ENCODE measurements at regions not wholly inside any gene's neighbourhood (a gene's known extent, or its start where the extent isn't known, plus 50 kb on each side); places are given as distances from the start of the nearest gene placed in this dataset.

DNA sequence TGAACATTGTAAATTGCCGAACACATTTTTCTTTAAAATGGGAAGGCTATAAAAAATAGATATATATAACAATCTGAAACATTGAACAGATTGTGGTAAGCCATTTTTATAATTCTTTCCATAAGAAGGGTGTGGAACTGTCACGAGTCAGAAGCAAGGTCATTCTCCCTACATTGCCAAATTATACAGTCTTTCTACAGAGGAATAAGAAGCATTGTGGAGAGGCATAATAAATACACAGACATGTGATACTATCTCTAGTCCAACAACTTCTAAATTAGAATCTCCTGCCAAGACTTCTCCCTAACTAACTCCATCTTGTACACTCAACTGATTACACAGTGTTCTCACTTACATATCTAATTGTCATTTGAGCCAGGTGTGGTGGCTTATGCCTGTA lies 227.9 kb downstream of the CENPF start:
- ATAC-seq (no peak), DNase-seq (no peak)
- peaks cover 8 to 15% (median 13%) of the 10 kb centered on the region in 9 donors for H3K9me3 Mint-ChIP-seq
- peaks cover 0 to 8% (median 3%) of the 10 kb centered on the region in 5 donors for H3K27me3 Mint-ChIP-seq
- no peak overlapping the region for H3K4me3 Mint-ChIP-seq
- H3K4me1 Mint-ChIP-seq = no peaks in the 10 kb centered on the region
- POLR2A ChIA-PET = no interaction called here
- H3K36me3 Mint-ChIP-seq = peaks cover 0 to 11% (median 6%) of the 10 kb centered on the region in 3 donors
- no peak overlapping the region for H3K27ac Mint-ChIP-seq

GRCh38 chr1:214831956-214832355 lies 229.0 kb downstream of the CENPF start:
- POLR2A ChIA-PET = no interaction called here
- ATAC-seq (no peak), DNase-seq (no peak)
- Mint-ChIP-seq H3K27me3 (peaks cover 0 to 8% (median 3%) of the 10 kb centered on the region in 5 donors), H3K4me3 (no peak overlapping the region), H3K36me3 (peaks cover 0 to 11% (median 6%) of the 10 kb centered on the region in 3 donors), H3K9me3 (peaks cover 8 to 15% (median 13%) of the 10 kb centered on the region in 9 donors), H3K27ac (no peak overlapping the region), H3K4me1 (no peaks in the 10 kb centered on the region)

- ATAC-seq = no peak
- DNase-seq = no peak
- H3K27ac Mint-ChIP-seq = no peak overlapping the region
- H3K4me3 Mint-ChIP-seq = no peak overlapping the region
- POLR2A ChIA-PET = no interaction called here
- peaks cover 0 to 8% (median 3%) of the 10 kb centered on the region in 5 donors for H3K27me3 Mint-ChIP-seq
- H3K36me3 Mint-ChIP-seq = peaks cover 0 to 4% (median 0%) of the 10 kb centered on the region in 3 donors
- no peaks in the 10 kb centered on the region for H3K4me1 Mint-ChIP-seq
- H3K9me3 Mint-ChIP-seq = peaks cover 3 to 9% (median 5%) of the 10 kb centered on the region in 9 donors
Measured at GRCh38 chr1:214833178-214833756, 230.3 kb downstream of the CENPF start.

DNA sequence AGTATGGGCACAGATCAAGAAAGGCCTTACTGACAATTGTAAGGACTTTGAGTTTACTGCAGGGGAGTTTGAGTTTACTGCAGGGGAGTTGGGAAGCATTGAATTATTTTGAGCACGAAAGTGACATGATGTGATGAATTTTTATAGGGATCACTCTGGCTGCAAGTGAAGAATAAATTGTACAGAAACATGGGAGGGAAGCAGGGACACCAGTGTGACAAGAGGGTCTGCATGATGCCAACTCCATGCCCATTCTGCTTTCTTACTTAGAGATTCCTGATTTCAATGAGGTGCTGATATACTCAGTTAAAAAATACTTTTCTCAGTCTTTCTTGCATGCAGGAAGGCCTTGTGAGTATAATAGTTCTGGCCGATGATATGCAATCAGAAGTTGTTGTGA lies 234.4 kb downstream of the CENPF start:
- H3K27ac Mint-ChIP-seq = no peak overlapping the region
- H3K4me1 Mint-ChIP-seq = no peaks in the 10 kb centered on the region
- ATAC-seq (no peak), DNase-seq (no peak)
- POLR2A ChIA-PET = no interaction called here
- peaks cover 0 to 2% (median 0%) of the 10 kb centered on the region in 9 donors for H3K9me3 Mint-ChIP-seq
- peaks cover 0 to 3% (median 0%) of the 10 kb centered on the region in 5 donors for H3K27me3 Mint-ChIP-seq
- H3K36me3 Mint-ChIP-seq = no peaks in the 10 kb centered on the region
- H3K4me3 Mint-ChIP-seq = no peak overlapping the region

- POLR2A ChIA-PET = no interaction called here
- H3K4me3 Mint-ChIP-seq = no peak overlapping the region
- no peaks in the 10 kb centered on the region for H3K36me3 Mint-ChIP-seq
- DNase-seq (no peak), ATAC-seq (no peak)
- H3K27me3 Mint-ChIP-seq = peaks cover 0 to 8% (median 0%) of the 10 kb centered on the region in 5 donors
- H3K4me1 Mint-ChIP-seq = no peaks in the 10 kb centered on the region
- H3K9me3 Mint-ChIP-seq = peaks cover 0 to 4% (median 0%) of the 10 kb centered on the region in 9 donors
- no peak overlapping the region for H3K27ac Mint-ChIP-seq
Measured at GRCh38 chr1:214838351-214838750, 235.4 kb downstream of the CENPF start.

DNA sequence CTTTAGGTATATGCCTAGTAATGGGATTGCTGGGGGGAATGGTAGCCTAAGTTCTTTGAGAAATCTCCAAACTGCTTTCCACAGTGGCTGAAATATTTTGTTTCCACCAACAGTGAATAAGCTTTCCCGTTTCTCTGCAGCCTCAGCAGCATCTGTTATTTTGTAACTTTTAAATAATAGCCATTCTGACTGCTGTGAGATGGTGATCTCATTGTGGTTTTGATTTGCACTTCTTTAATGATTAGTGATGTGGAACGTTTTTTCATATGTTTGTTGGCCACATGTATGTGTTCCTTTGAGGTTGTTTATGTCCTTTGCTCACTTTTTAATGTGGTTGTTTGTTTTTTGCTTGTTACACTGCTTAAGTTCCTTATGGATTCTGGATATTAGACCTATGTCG lies 237.4 kb downstream of the CENPF start:
- H3K4me1 Mint-ChIP-seq = no peaks in the 10 kb centered on the region
- H3K27ac Mint-ChIP-seq = no peak overlapping the region
- no peak overlapping the region for H3K4me3 Mint-ChIP-seq
- ATAC-seq (no peak), DNase-seq (no peak)
- H3K9me3 Mint-ChIP-seq = peaks cover 0 to 4% (median 0%) of the 10 kb centered on the region in 9 donors
- H3K36me3 Mint-ChIP-seq = no peaks in the 10 kb centered on the region
- H3K27me3 Mint-ChIP-seq = peaks cover 0 to 20% (median 6%) of the 10 kb centered on the region in 5 donors
- POLR2A ChIA-PET = no interaction called here

DNA sequence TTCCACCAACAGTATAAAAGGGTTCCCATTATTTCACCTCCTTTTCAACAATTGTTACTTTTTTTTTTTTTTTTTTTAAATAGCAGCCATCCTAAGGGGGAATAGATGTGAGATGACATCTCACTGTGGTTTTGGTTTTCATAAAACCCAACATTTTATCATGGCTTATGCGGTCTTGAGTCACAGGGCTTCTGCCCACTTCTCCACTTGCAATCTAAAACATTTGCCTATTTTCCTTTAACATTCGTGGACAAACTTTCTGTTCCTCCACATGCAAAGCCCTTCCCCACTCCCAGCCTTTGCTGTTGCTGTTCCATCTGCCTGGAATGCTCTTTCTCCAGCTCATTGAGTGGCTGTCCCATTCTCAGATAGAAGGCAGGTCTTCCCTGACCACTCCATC lies 239.7 kb upstream of the KCNK2 start:
- Mint-ChIP-seq H3K4me3 (no peak overlapping the region), H3K27ac (no peak overlapping the region), H3K9me3 (peaks cover 0 to 5% (median 0%) of the 10 kb centered on the region in 9 donors), H3K36me3 (no peaks in the 10 kb centered on the region), H3K27me3 (peaks cover 0 to 22% (median 10%) of the 10 kb centered on the region in 5 donors), H3K4me1 (no peaks in the 10 kb centered on the region)
- ATAC-seq (no peak), DNase-seq (no peak)
- POLR2A ChIA-PET = no interaction called here

DNA sequence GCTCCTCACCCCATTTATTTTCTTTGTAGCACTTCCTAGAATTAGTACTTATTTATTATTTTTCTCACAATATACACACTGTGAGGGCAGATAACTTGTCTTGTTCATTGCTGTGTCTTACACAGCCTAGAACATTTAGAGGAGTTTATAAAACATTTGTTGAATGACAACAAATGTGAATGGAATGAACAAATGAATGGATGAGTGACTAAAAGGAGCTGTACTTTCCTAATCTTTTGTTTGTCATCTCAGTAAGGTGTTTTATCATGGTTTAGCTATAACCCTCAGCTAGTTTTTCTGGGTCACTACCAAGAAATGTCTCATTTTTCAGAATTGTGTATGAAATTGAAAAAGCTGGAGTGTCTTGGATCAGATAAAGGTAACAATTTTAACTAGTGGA lies 239.3 kb upstream of the KCNK2 start:
- ATAC-seq = no peak

GRCh38 chr1:214844319-214844718 lies 238.2 kb upstream of the KCNK2 start:
- peaks cover 0 to 22% (median 10%) of the 10 kb centered on the region in 5 donors for H3K27me3 Mint-ChIP-seq
- no peaks in the 10 kb centered on the region for H3K36me3 Mint-ChIP-seq
- H3K27ac Mint-ChIP-seq = no peak overlapping the region
- DNase-seq (no peak), ATAC-seq (no peak)
- no peaks in the 10 kb centered on the region for H3K4me1 Mint-ChIP-seq
- no peak overlapping the region for H3K4me3 Mint-ChIP-seq
- POLR2A ChIA-PET = no interaction called here
- peaks cover 0 to 5% (median 0%) of the 10 kb centered on the region in 9 donors for H3K9me3 Mint-ChIP-seq

More for the DNA sequence above, 239.3 kb upstream of the KCNK2 start:
- H3K27ac Mint-ChIP-seq = no peak overlapping the region
- no peak overlapping the region for H3K4me3 Mint-ChIP-seq
- DNase-seq = no peak
- POLR2A ChIA-PET = no interaction called here
- H3K9me3 Mint-ChIP-seq = peaks cover 0 to 5% (median 0%) of the 10 kb centered on the region in 9 donors
- peaks cover 0 to 22% (median 10%) of the 10 kb centered on the region in 5 donors for H3K27me3 Mint-ChIP-seq
- H3K4me1 Mint-ChIP-seq = no peaks in the 10 kb centered on the region
- H3K36me3 Mint-ChIP-seq = no peaks in the 10 kb centered on the region

- no peaks in the 10 kb centered on the region for H3K4me1 Mint-ChIP-seq
- H3K27me3 Mint-ChIP-seq = peaks cover 0 to 22% (median 10%) of the 10 kb centered on the region in 5 donors
- H3K4me3 Mint-ChIP-seq = no peak overlapping the region
- no peak for ATAC-seq
- no peak overlapping the region for H3K27ac Mint-ChIP-seq
- POLR2A ChIA-PET = no interaction called here
- H3K9me3 Mint-ChIP-seq = peaks cover 0 to 15% (median 9%) of the 10 kb centered on the region in 9 donors
- H3K36me3 Mint-ChIP-seq = peaks cover 0 to 11% (median 2%) of the 10 kb centered on the region in 3 donors
- DNase-seq = no peak
Measured at GRCh38 chr1:214846276-214846675, 236.3 kb upstream of the KCNK2 start.

DNA sequence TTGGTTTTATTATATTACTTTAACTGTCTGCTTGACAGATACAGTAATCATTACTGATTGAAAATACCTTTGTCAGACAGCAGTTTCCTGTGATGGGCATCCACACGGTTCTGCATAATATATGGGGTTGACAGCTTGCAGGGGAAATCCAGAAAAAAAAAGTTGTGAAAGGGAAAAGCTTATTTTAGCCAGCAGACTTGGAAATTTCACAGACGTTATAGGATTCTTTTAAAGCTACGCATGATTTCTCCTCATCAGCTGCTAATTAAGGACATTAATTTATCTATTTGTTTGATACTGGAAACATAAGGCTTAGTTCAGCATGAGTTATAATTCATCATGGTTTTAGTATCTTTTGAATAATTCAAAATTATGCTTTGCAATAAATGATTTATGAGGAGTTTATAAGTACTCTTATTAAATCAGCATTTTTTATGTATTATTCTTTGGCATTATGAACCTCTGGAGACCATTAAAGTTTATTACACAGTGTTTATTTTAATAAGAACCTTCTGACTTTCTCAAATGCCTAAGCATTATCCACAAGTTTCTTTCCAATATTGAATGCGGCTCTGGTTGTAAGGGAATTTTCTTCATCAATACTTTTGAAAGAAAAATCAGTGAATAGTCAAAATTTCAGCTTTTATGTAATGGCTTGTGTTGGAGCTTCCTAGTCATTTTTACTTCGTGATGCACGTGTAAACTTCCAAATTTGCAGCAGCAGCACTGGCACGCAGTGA lies 235.3 kb upstream of the KCNK2 start:
- peaks cover 0 to 22% (median 10%) of the 10 kb centered on the region in 5 donors for H3K27me3 Mint-ChIP-seq
- H3K36me3 Mint-ChIP-seq = peaks cover 0 to 13% (median 2%) of the 10 kb centered on the region in 3 donors
- no peak overlapping the region for H3K4me3 Mint-ChIP-seq
- no peak for ATAC-seq
- H3K9me3 Mint-ChIP-seq = peaks cover 0 to 17% (median 9%) of the 10 kb centered on the region in 9 donors
- H3K27ac Mint-ChIP-seq = no peak overlapping the region
- H3K4me1 Mint-ChIP-seq = no peaks in the 10 kb centered on the region
- POLR2A ChIA-PET = no interaction called here
- no peak for DNase-seq

- POLR2A ChIA-PET = no interaction called here
- peaks cover 0 to 13% (median 2%) of the 10 kb centered on the region in 3 donors for H3K36me3 Mint-ChIP-seq
- H3K9me3 Mint-ChIP-seq = peaks cover 0 to 17% (median 9%) of the 10 kb centered on the region in 9 donors
- no peak overlapping the region for H3K27ac Mint-ChIP-seq
- DNase-seq = no peak
- H3K27me3 Mint-ChIP-seq = peaks cover 0 to 21% (median 10%) of the 10 kb centered on the region in 5 donors
- no peak for ATAC-seq
- no peaks in the 10 kb centered on the region for H3K4me1 Mint-ChIP-seq
- H3K4me3 Mint-ChIP-seq = no peak overlapping the region
Measured at GRCh38 chr1:214848101-214848500, 234.4 kb upstream of the KCNK2 start.

GRCh38 chr1:214850432-214851050 lies 232.0 kb upstream of the KCNK2 start:
- Mint-ChIP-seq H3K27me3 (peaks cover 0 to 20% (median 4%) of the 10 kb centered on the region in 5 donors), H3K27ac (no peak overlapping the region), H3K9me3 (peaks cover 0 to 17% (median 9%) of the 10 kb centered on the region in 9 donors)

More at GRCh38 chr1:214850432-214851050, 232.0 kb upstream of the KCNK2 start:
- Mint-ChIP-seq H3K4me3 (no peak overlapping the region), H3K4me1 (no peaks in the 10 kb centered on the region), H3K36me3 (peaks cover 0 to 13% (median 2%) of the 10 kb centered on the region in 3 donors)
- POLR2A ChIA-PET = no interaction called here
- DNase-seq (no peak), ATAC-seq (no peak)

All from naive thymus-derived CD8-positive, alpha-beta T cell (primary cell).